GM10248 (cell line): ENCODE measurements at regions not wholly inside any gene's neighbourhood (a gene's known extent, or its start where the extent isn't known, plus 50 kb on each side); places are given as distances from the start of the nearest gene placed in this dataset.

Source experiments
- CTCF ChIA-PET: fragments of 300-600 bp; sonication (Branson Sonifier 250); formaldehyde crosslinking; extraction: SDS; loops from one replicate; lab custom pipeline; 2021; ENCODE audit warnings: antibody characterized with exemption; lab: Yijun Ruan, JAX
- POLR2A ChIA-PET: fragments of 350-650 bp; sonication (Branson Sonifier 250); formaldehyde crosslinking; extraction: SDS; loops from one replicate; lab custom pipeline; 2020; ENCODE audit warnings: antibody characterized with exemption; lab: Yijun Ruan, JAX
- DNase-seq: peaks from one replicate; pipeline ENCODE4 v3.0.0; 2012; ENCODE audit errors: extremely low spot score
- TF ChIP-seq, protein P1 (sequence below): IDR thresholded peaks from 2 replicates; pipeline ENCODE4 v1.5.1; 2012; ENCODE audit warnings: mild to moderate bottlenecking, low read depth; ENCODE audit errors: extremely low read depth, missing control alignments, control extremely low read depth

DNA sequence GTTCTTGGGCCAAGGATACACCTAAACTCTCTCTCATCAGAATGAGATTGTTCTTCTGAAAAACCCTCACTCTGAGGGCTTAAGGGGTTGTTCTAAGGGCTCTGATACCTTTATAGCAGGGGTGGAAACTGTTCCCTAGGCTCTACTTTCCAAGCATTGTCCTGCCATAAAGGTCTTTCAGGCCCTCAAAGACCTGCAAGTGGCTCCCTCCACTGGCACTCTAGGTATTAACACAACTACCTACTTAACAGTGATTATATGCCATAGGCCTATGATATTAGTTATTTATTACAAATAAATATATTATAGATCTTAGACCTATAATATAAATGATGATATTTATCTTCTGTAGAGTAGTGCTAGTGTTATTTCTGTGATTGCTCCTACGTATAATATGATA, 473.7 kb upstream of the RPS6KA3 start:
- DNase-seq: no peak
- CTCF ChIA-PET: no interaction called here
- POLR2A ChIA-PET: no interaction called here
- TF ChIP-seq, protein P1, sequence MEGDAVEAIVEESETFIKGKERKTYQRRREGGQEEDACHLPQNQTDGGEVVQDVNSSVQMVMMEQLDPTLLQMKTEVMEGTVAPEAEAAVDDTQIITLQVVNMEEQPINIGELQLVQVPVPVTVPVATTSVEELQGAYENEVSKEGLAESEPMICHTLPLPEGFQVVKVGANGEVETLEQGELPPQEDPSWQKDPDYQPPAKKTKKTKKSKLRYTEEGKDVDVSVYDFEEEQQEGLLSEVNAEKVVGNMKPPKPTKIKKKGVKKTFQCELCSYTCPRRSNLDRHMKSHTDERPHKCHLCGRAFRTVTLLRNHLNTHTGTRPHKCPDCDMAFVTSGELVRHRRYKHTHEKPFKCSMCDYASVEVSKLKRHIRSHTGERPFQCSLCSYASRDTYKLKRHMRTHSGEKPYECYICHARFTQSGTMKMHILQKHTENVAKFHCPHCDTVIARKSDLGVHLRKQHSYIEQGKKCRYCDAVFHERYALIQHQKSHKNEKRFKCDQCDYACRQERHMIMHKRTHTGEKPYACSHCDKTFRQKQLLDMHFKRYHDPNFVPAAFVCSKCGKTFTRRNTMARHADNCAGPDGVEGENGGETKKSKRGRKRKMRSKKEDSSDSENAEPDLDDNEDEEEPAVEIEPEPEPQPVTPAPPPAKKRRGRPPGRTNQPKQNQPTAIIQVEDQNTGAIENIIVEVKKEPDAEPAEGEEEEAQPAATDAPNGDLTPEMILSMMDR: no peak

DNA sequence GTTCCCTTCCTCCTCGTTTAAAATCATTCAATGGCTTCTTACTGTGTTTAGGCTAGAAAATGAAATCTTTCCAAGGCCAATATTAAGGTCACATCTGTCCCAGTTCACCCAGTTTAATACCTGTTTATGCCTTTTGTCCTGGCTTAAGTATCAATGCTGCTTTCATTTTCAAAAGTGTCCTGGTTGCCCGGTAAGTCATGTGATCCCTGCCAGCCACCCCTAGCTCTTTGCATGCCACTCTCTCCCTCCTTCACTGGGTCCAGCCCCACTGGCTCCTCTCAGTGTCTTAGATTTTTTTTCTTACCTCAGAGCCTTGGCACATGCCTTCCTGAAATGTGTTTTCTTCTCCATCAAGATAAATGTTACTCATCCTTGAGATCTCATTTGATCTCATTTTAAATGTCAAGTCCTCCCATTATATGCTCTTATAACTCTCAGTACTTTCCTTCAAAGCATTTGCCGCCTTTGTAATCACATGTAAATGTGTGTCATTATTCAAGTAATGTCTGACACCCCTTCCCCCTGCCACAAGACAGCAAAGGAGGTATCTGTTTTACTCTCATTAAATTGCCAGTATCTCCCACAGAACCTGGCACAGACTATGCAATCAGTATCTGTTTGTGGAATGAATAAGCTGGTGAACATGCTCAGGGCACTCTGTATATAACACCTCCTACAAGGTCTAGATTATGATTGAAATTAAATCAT, 472.5 kb upstream of the RPS6KA3 start:
- POLR2A ChIA-PET: no interaction called here
- TF ChIP-seq, protein P1: no peak
- DNase-seq: no peak
- CTCF ChIA-PET: no interaction called here

DNA sequence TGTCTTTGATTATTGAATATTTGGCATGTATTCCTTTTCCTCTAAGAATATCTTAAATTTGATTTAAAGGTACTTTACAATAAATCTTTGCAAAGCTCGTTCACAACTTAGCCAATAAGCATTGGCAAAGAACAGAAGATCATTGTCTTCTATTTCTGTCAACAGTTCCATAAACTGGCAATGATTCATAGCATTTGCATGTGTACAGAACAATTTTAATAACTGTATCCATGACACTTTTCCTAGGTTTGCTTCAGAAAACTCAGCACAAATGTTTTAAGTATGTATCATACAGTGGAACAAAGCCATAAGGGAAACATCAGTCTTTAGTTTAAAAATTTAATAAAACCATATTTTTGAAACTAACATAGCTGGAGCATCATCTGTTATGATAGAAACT, 462.7 kb upstream of the RPS6KA3 start:
- POLR2A ChIA-PET: no interaction called here
- DNase-seq: no peak

DNA sequence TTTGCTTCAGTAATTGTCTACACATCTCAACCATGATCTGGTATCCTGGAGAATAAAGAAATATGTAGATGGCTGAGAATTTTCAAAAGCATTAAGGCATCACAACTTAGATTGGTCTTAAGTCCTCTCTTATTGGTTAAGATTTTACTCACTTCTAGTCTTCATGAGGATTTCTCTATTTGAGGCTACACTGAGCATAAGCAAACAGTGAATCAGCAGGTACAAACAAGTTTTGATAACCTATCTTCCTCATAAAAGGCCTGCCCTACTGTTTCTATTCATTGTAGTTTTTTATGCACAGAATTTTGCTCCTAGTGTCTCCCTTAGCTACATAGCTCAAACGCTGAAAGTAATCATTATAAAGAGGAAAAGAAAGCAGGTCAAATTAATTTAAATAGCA, 460.7 kb upstream of the RPS6KA3 start:
- no peak for DNase-seq
- TF ChIP-seq, protein P1: no peak
- ChIA-PET CTCF (no interaction called here), POLR2A (no interaction called here)

More for the DNA sequence above, 462.7 kb upstream of the RPS6KA3 start:
- TF ChIP-seq, protein P1: no peak
- CTCF ChIA-PET: no interaction called here

DNA sequence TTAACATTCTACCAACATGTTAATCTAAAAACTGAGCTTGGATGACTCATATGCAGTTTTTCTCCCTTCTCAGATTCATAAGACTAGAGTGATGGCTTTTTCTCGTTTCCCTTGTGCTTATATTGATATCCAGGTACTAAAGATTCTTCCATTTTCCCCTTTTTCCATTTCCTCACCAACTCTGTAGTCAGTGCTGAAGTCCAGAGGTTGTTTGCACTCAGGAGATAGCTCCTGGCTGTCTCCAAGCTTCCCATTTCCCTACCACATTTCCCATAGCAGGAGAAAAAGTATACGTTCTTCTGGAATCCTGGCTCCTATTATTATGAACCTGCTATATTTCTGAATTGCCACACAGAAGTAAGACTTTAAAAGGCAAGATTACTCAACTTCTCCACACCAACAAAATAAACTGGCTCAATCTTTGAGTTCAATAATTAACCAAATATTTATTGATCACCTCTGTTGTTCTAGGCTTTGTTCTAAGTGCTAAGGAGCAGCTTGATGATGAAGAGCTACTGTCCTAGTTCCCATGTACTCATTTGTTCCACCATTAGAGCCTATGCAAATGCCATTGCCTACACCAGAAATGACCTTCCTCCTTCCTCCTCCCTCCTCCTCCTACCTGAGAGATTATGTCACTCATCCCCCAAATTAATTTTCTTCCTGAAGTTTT, 454.4 kb upstream of the RPS6KA3 start:
- DNase-seq: no peak

DNA sequence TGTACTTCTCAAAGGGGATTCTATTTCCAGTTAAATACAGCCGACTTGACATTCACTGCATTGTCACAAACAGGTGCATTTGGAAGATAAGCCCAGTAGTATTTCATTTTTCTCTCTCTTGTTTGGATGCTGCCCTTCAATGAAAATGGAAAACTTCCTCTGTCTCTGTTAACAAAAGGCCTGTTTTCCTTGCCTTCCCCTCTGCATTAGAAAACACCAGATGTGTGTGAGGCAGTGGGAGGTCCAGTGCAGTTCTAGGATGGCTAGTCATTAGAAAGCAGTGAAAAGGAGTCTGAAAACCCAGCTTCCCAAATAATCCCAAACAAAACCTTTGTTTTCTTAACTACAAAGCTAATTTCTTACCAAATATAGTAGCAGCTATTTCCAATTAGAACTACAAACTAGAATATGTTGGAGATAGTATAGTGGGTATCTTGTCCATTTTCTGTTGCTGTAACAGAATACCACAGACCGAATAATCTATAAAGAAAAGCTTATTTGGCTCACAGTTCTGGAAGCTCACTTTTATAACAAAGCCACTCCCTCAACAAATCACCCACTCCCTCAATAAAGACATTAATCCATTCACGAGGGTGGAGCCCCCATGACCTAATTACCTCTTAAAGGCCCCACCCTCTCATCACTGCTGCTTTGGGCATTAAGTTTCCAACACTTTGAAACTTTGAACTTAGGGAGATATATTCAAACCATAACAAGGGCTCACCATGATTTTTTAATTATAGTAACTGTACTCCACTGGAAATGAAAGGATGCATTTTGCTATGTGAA, 452.1 kb upstream of the RPS6KA3 start:
- POLR2A ChIA-PET: no interaction called here
- CTCF ChIA-PET: no interaction called here
- no peak for DNase-seq
- TF ChIP-seq, protein P1: no peak

More for the DNA sequence above, 454.4 kb upstream of the RPS6KA3 start:
- POLR2A ChIA-PET: no interaction called here
- TF ChIP-seq, protein P1: no peak
- CTCF ChIA-PET: interaction anchor here (1.0 kb wide), 1 partner anchor 11 kb away, joined by 3 read pairs; no protein-coding TSS in a partner anchor
